SU-DHL-6 (cell line): ENCODE measurements at regions not wholly inside any gene's neighbourhood (a gene's known extent, or its start where the extent isn't known, plus 50 kb on each side); places are given as distances from the start of the nearest gene placed in this dataset.
"Not testable (repeated sequence)": the region's sequence is repeated elsewhere in the genome, so short reads cannot be mapped to it uniquely, and the experiment has no call there.

ENCODE experiments used
- H2AFZ ChIP-seq: fragments of 200-600 bp; sonication (generic); 2 replicates; pipeline ENCODE4 v1.6.1; 2014; ENCODE audit warnings: low read depth, mild to moderate bottlenecking, moderate library complexity, mixed read lengths, antibody characterized with exemption, low read length; ENCODE audit not compliant: severe bottlenecking
- H3F3A ChIP-seq: fragments of 200-600 bp; shearing (Covaris generic); 2 replicates; pipeline ENCODE4 v1.6.0; 2016; ENCODE audit warnings: antibody characterized with exemption, mild to moderate bottlenecking; ENCODE audit not compliant: insufficient read depth
- H3K27ac ChIP-seq: fragments of 200-600 bp; sonication (generic); 2 replicates; pipeline ENCODE4 v1.5.1; 2016; ENCODE audit warnings: low read depth, mild to moderate bottlenecking, low read length, moderate library complexity, mixed read lengths
- H3K27me3 ChIP-seq: fragments of 200-600 bp; sonication (generic), shearing (Covaris generic); 2 replicates; pipeline ENCODE4 v1.6.0; 2014; ENCODE audit warnings: mild to moderate bottlenecking, low read length
- H3K36me3 ChIP-seq: fragments of 200-600 bp; sonication (generic); 2 replicates; pipeline ENCODE4 v1.6.1; 2014; ENCODE audit warnings: mild to moderate bottlenecking, low read length, mixed read lengths
- H3K4me2 ChIP-seq: fragments of 300-600, 200-600 bp; shearing (Covaris generic), sonication (generic); 2 replicates; pipeline ENCODE4 v1.6.0; 2014; ENCODE audit warnings: low read length, low read depth, mild to moderate bottlenecking; ENCODE audit not compliant: poor library complexity, severe bottlenecking
- H3K4me3 ChIP-seq: fragments of 200-600 bp; sonication (generic); 2 replicates; pipeline ENCODE4 v1.5.1; 2014; ENCODE audit warnings: antibody characterized with exemption, low read length, mild to moderate bottlenecking, mixed read lengths; ENCODE audit not compliant: insufficient read depth, poor library complexity, severe bottlenecking
- H3K79me2 ChIP-seq: fragments of 200-600 bp; sonication (generic); 2 replicates; pipeline ENCODE4 v1.6.1; 2014; ENCODE audit warnings: mild to moderate bottlenecking, low read length, moderate library complexity; ENCODE audit not compliant: insufficient read depth
- H3K9ac ChIP-seq: fragments of 200-600 bp; sonication (generic); 2 replicates; pipeline ENCODE4 v1.7.0; 2014; ENCODE audit warnings: mild to moderate bottlenecking, low read length
- H3K9me2 ChIP-seq: fragments of 200-600 bp; sonication (generic); replicated peaks from 2 replicates; pipeline ENCODE4 v1.6.1; 2014; ENCODE audit warnings: low read length; ENCODE audit not compliant: insufficient read depth
- H3K9me3 ChIP-seq: fragments of 200-600 bp; sonication (generic); 2 replicates; pipeline ENCODE4 v1.6.1; 2014; ENCODE audit warnings: low read length, mixed read lengths; ENCODE audit not compliant: insufficient read depth
- H4K20me1 ChIP-seq: fragments of 200-600 bp; sonication (generic); 2 replicates; pipeline ENCODE4 v1.6.1; 2014; ENCODE audit warnings: low read depth, mild to moderate bottlenecking, antibody characterized with exemption, low read length, moderate library complexity, mixed read lengths
- EZH2phosphoT487 ChIP-seq: fragments of 200-600 bp; sonication (generic), shearing (Covaris generic); conservative IDR thresholded peaks from 2 replicates; pipeline ENCODE4 v1.6.1; 2018; ENCODE audit warnings: mild to moderate bottlenecking, antibody characterized with exemption, low read length, moderate library complexity, mixed read lengths
- TF ChIP-seq, protein P1 (sequence below): fragments of 200-600 bp; sonication (generic); IDR thresholded peaks from one replicate; pipeline ENCODE4 v1.5.1; 2017; ENCODE audit warnings: antibody characterized with exemption, mild to moderate bottlenecking, low read length, moderate library complexity; ENCODE audit not compliant: insufficient read depth, poor library complexity, severe bottlenecking

DNA sequence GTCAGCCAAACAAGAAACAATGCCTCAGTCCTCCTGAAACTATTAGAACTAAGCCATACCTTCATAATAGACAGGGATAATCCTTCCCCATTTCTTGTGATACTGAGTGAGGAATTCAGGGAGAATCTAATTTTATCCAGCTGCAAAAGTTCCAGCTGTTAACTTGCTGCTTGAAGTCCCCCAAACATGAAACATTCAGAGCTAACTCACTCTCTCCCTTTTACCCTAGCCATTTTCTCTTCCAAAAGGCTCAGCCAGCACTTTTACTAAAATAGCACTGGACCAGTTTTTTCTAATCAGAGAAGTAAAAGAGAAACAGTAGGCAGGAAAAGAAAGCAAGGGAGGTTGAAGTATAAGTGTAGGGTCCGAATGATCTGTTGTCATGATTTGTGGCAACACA, 268.1 kb downstream of the TAFA4 start:
- Histone ChIP-seq H3K4me2 (no peak overlapping the region), H3K9me3 (no peaks in the 10 kb centered on the region), H4K20me1 (no peaks in the 10 kb centered on the region), H2AFZ (no peak overlapping the region), H3K79me2 (no peaks in the 10 kb centered on the region), H3K9ac (no peak overlapping the region), H3K4me3 (no peak overlapping the region), H3K36me3 (no peaks in the 10 kb centered on the region), H3F3A (no peaks in the 10 kb centered on the region), H3K27me3 (no peaks in the 10 kb centered on the region), H3K9me2 (no peaks in the 10 kb centered on the region; the same call in 1 of the 2 replicates), H3K27ac (no peak overlapping the region)
- TF ChIP-seq, protein P1, sequence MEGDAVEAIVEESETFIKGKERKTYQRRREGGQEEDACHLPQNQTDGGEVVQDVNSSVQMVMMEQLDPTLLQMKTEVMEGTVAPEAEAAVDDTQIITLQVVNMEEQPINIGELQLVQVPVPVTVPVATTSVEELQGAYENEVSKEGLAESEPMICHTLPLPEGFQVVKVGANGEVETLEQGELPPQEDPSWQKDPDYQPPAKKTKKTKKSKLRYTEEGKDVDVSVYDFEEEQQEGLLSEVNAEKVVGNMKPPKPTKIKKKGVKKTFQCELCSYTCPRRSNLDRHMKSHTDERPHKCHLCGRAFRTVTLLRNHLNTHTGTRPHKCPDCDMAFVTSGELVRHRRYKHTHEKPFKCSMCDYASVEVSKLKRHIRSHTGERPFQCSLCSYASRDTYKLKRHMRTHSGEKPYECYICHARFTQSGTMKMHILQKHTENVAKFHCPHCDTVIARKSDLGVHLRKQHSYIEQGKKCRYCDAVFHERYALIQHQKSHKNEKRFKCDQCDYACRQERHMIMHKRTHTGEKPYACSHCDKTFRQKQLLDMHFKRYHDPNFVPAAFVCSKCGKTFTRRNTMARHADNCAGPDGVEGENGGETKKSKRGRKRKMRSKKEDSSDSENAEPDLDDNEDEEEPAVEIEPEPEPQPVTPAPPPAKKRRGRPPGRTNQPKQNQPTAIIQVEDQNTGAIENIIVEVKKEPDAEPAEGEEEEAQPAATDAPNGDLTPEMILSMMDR = no peak
- no peak for TF ChIP-seq EZH2phosphoT487

DNA sequence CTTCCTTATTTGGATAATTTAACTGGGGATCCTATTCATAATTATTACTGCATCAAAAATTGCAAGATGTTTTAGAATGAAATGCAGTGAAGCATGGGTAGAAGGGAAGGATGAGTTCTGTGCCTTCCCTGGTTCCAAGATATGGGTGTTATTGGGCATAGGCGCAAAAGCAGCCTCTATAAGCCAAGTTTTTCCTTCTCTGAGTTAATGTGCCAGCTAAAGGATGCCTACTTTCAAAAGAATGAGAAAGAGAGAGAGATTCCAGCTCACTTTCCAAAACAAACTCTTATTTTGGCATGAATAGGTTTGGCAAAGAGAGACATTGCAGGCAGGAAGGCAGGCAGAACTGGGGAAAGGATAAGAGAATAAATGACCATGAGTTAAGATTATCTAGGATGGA, 270.2 kb downstream of the TAFA4 start:
- no peak overlapping the region for H3K4me2 ChIP-seq
- H3K9me3 ChIP-seq = no peaks in the 10 kb centered on the region
- H4K20me1 ChIP-seq = no peaks in the 10 kb centered on the region
- H3F3A ChIP-seq = no peaks in the 10 kb centered on the region
- H3K36me3 ChIP-seq = no peaks in the 10 kb centered on the region
- H3K79me2 ChIP-seq = no peaks in the 10 kb centered on the region
- no peaks in the 10 kb centered on the region for H3K27me3 ChIP-seq
- no peak overlapping the region for H2AFZ ChIP-seq
- no peak overlapping the region for H3K9ac ChIP-seq
- H3K4me3 ChIP-seq = no peak overlapping the region
- H3K27ac ChIP-seq = no peak overlapping the region
- TF ChIP-seq EZH2phosphoT487 = no peak
- TF ChIP-seq, protein P1 = no peak
- no peaks in the 10 kb centered on the region; the same call in 1 of the 2 replicates for H3K9me2 ChIP-seq

GRCh38 chr3:68650657-68651056, 281.7 kb downstream of the TAFA4 start:
- H2AFZ ChIP-seq, H3K9me2 ChIP-seq, H3F3A ChIP-seq, H3K4me3 ChIP-seq, H3K27me3 ChIP-seq, H3K4me2 ChIP-seq, H3K9me3 ChIP-seq, H4K20me1 ChIP-seq, H3K9ac ChIP-seq, H3K79me2 ChIP-seq, H3K36me3 ChIP-seq, H3K27ac ChIP-seq: not testable (repeated sequence)

DNA sequence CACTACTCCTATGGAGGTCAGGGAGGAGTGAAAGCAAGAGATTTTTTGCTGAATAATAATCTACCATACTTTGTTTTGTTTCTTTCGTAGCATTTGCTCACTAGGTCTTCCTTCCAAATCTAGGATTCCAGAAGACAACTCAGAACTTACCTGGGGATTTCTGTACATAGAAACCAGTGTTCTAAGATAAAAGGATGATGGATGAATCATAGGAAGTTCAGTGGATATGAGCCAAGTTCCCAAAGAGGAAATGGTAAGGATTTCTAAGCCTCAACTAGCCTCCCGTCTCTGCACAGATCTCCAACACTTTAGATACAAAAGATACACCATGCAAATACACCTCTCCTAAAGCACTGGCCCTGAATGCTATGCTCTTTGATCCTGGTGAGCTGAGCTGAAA, 283.9 kb downstream of the TAFA4 start:
- no peaks in the 10 kb centered on the region for H3K79me2 ChIP-seq
- TF ChIP-seq EZH2phosphoT487 = no peak
- TF ChIP-seq, protein P1 = no peak
- no peak overlapping the region for H3K27ac ChIP-seq
- no peaks in the 10 kb centered on the region for H4K20me1 ChIP-seq
- H3K9me3 ChIP-seq = no peaks in the 10 kb centered on the region
- no peaks in the 10 kb centered on the region for H3K9me2 ChIP-seq
- H2AFZ ChIP-seq = no peak overlapping the region
- no peak overlapping the region for H3K9ac ChIP-seq
- no peaks in the 10 kb centered on the region for H3K36me3 ChIP-seq
- H3F3A ChIP-seq = no peaks in the 10 kb centered on the region
- no peaks in the 10 kb centered on the region for H3K27me3 ChIP-seq
- no peak overlapping the region for H3K4me2 ChIP-seq
- no peak overlapping the region for H3K4me3 ChIP-seq
